ENCODE measurements at regions not wholly inside any gene's neighbourhood (a gene's known extent, or its start where the extent isn't known, plus 50 kb on each side); places are given as distances from the start of the nearest gene placed in this dataset.

GRCh38 chr6:138682704-138683527 lies 90.7 kb upstream of the CCDC28A start:
- no peak overlapping the region for H4K12ac ChIP-seq (ENCODE audit: low read depth, low read length)
- H3K9ac ChIP-seq (ENCODE audit: low read length): peak overlapping the region; percentile 16
- H3K27ac ChIP-seq (ENCODE audit: low read depth, low read length): no peak overlapping the region
- H3K18ac ChIP-seq (ENCODE audit: low read length): no peak overlapping the region
- H2BK12ac ChIP-seq (ENCODE audit: low read length): no peak overlapping the region
- peaks cover 5% of the 10 kb centered on the region for H3K79me2 ChIP-seq (ENCODE audit: control insufficient read depth, insufficient read depth, low read length, poor library complexity)
- H3K27me3 ChIP-seq (ENCODE audit: insufficient read depth, low read length): no peaks in the 10 kb centered on the region
- no peak overlapping the region for H3K23ac ChIP-seq (ENCODE audit: low read length)
- no peak overlapping the region for H4K91ac ChIP-seq (ENCODE audit: low read depth, low read length)
- no peak overlapping the region for H4K8ac ChIP-seq (ENCODE audit: low read depth, low read length)
- H2AFZ ChIP-seq (ENCODE audit: insufficient read depth, low read length, poor library complexity): no peak overlapping the region
- H3K36me3 ChIP-seq (ENCODE audit: control insufficient read depth in 1 of 2, insufficient read depth in 2 of 2, low read length in 2 of 2): peaks cover 2 to 9% of the 10 kb centered on the region in 2 experiments
- H3K4me1 ChIP-seq (ENCODE audit: control insufficient read depth in 1 of 2, insufficient read depth in 2 of 2, low read length in 2 of 2): peaks cover 5 to 8% of the 10 kb centered on the region in 2 experiments
- no peak overlapping the region for H3K4me2 ChIP-seq (ENCODE audit: low read length)
- H2AK5ac ChIP-seq (ENCODE audit: low read length): no peak overlapping the region
- no peak overlapping the region for H2BK120ac ChIP-seq (ENCODE audit: insufficient read depth, low read length, poor library complexity)
- no peaks in the 10 kb centered on the region for H3K9me3 ChIP-seq (ENCODE audit: insufficient read depth, low read depth, low read length)
- H2BK5ac ChIP-seq (ENCODE audit: low read depth, low read length, poor library complexity): no peak overlapping the region
- WGBS (ENCODE audit: extremely low coverage, insufficient coverage, insufficient read length): no CpG with 5 or more reads among the region's 26 CpGs
- H3K14ac ChIP-seq (ENCODE audit: low read length): peak overlapping the region; percentile 7
- no peaks in the 10 kb centered on the region for H3K79me1 ChIP-seq (ENCODE audit: low read length)
- no peak overlapping the region for H3K4me3 ChIP-seq (ENCODE audit: low read depth, low read length)
- no peak for DNase-seq
- H3K4ac ChIP-seq (ENCODE audit: low read depth, low read length): peak overlapping the region; percentile 34

GRCh38 chr6:138685257-138685656 lies 88.3 kb upstream of the CCDC28A start:
- Histone ChIP-seq H4K91ac (ENCODE audit: low read depth, low read length) (no peak overlapping the region), H3K18ac (ENCODE audit: low read length) (no peak overlapping the region), H3K27ac (ENCODE audit: low read depth, low read length) (no peak overlapping the region), H3K79me1 (ENCODE audit: low read length) (no peaks in the 10 kb centered on the region), H3K27me3 (ENCODE audit: insufficient read depth, low read length) (no peaks in the 10 kb centered on the region), H3K79me2 (ENCODE audit: control insufficient read depth, insufficient read depth, low read length, poor library complexity) (peaks cover 5% of the 10 kb centered on the region), H3K4me3 (ENCODE audit: low read depth, low read length) (no peak overlapping the region), H2BK5ac (ENCODE audit: low read depth, low read length, poor library complexity) (no peak overlapping the region), H3K9ac (ENCODE audit: low read length) (no peak overlapping the region), H3K14ac (ENCODE audit: low read length) (no peak overlapping the region), H3K36me3 (ENCODE audit: control insufficient read depth in 1 of 2, insufficient read depth in 2 of 2, low read length in 2 of 2) (peaks cover 2 to 9% of the 10 kb centered on the region in 2 experiments), H2AK5ac (ENCODE audit: low read length) (no peak overlapping the region), H4K8ac (ENCODE audit: low read depth, low read length) (no peak overlapping the region), H3K23ac (ENCODE audit: low read length) (no peak overlapping the region), H2BK120ac (ENCODE audit: insufficient read depth, low read length, poor library complexity) (no peak overlapping the region), H3K4ac (ENCODE audit: low read depth, low read length) (no peak overlapping the region), H3K4me2 (ENCODE audit: low read length) (no peak overlapping the region), H2AFZ (ENCODE audit: insufficient read depth, low read length, poor library complexity) (no peak overlapping the region), H4K12ac (ENCODE audit: low read depth, low read length) (no peak overlapping the region), H2BK12ac (ENCODE audit: low read length) (no peak overlapping the region), H3K4me1 (ENCODE audit: control insufficient read depth in 1 of 2, insufficient read depth in 2 of 2, low read length in 2 of 2) (peaks cover 8 to 12% of the 10 kb centered on the region in 2 experiments), H3K9me3 (ENCODE audit: insufficient read depth, low read depth, low read length) (no peaks in the 10 kb centered on the region)
- WGBS (ENCODE audit: extremely low coverage, insufficient coverage, insufficient read length): no CpG with 5 or more reads among the region's 2 CpGs
- DNase-seq: no peak

- Histone ChIP-seq H2AFZ (ENCODE audit: insufficient read depth, low read length, poor library complexity) (no peak overlapping the region), H3K79me1 (ENCODE audit: low read length) (no peaks in the 10 kb centered on the region), H3K4me3 (ENCODE audit: low read depth, low read length) (no peak overlapping the region), H3K4ac (ENCODE audit: low read depth, low read length) (no peak overlapping the region), H3K4me1 (ENCODE audit: control insufficient read depth in 1 of 2, insufficient read depth in 2 of 2, low read length in 2 of 2) (peaks cover 11 to 14% of the 10 kb centered on the region in 2 experiments), H3K18ac (ENCODE audit: low read length) (no peak overlapping the region), H3K4me2 (ENCODE audit: low read length) (no peak overlapping the region), H4K91ac (ENCODE audit: low read depth, low read length) (no peak overlapping the region), H4K8ac (ENCODE audit: low read depth, low read length) (no peak overlapping the region), H2AK5ac (ENCODE audit: low read length) (no peak overlapping the region), H3K23ac (ENCODE audit: low read length) (no peak overlapping the region), H3K79me2 (ENCODE audit: control insufficient read depth, insufficient read depth, low read length, poor library complexity) (peaks cover 2% of the 10 kb centered on the region), H2BK12ac (ENCODE audit: low read length) (no peak overlapping the region), H2BK5ac (ENCODE audit: low read depth, low read length, poor library complexity) (no peak overlapping the region), H4K12ac (ENCODE audit: low read depth, low read length) (no peak overlapping the region), H3K9ac (ENCODE audit: low read length) (no peak overlapping the region), H2BK120ac (ENCODE audit: insufficient read depth, low read length, poor library complexity) (no peak overlapping the region), H3K14ac (ENCODE audit: low read length) (no peak overlapping the region), H3K27me3 (ENCODE audit: insufficient read depth, low read length) (no peaks in the 10 kb centered on the region), H3K9me3 (ENCODE audit: insufficient read depth, low read depth, low read length) (no peaks in the 10 kb centered on the region), H3K27ac (ENCODE audit: low read depth, low read length) (no peak overlapping the region), H3K36me3 (ENCODE audit: control insufficient read depth in 1 of 2, insufficient read depth in 2 of 2, low read length in 2 of 2) (peaks cover 2 to 9% of the 10 kb centered on the region in 2 experiments)
- DNase-seq: no peak
Measured at GRCh38 chr6:138685781-138686180, 87.8 kb upstream of the CCDC28A start.

GRCh38 chr6:138688580-138688979 lies 85.0 kb upstream of the CCDC28A start:
- no peaks in the 10 kb centered on the region for H3K9me3 ChIP-seq (ENCODE audit: insufficient read depth, low read depth, low read length)
- no peak overlapping the region for H4K8ac ChIP-seq (ENCODE audit: low read depth, low read length)
- no peak overlapping the region for H3K27ac ChIP-seq (ENCODE audit: low read depth, low read length)
- H2AK5ac ChIP-seq (ENCODE audit: low read length): no peak overlapping the region
- peaks cover 16% of the 10 kb centered on the region for H3K79me1 ChIP-seq (ENCODE audit: low read length)
- no peak overlapping the region for H3K18ac ChIP-seq (ENCODE audit: low read length)
- H3K4me3 ChIP-seq (ENCODE audit: low read depth, low read length): no peak overlapping the region
- no peaks in the 10 kb centered on the region for H3K27me3 ChIP-seq (ENCODE audit: insufficient read depth, low read length)
- H3K36me3 ChIP-seq (ENCODE audit: control insufficient read depth in 1 of 2, insufficient read depth in 2 of 2, low read length in 2 of 2): peaks cover 2% of the 10 kb centered on the region in 2 experiments
- no peak overlapping the region for H3K23ac ChIP-seq (ENCODE audit: low read length)
- H3K4me1 ChIP-seq (ENCODE audit: control insufficient read depth in 1 of 2, insufficient read depth in 2 of 2, low read length in 2 of 2): peaks cover 6% of the 10 kb centered on the region in 2 experiments
- no peak overlapping the region for H3K9ac ChIP-seq (ENCODE audit: low read length)
- H3K79me2 ChIP-seq (ENCODE audit: control insufficient read depth, insufficient read depth, low read length, poor library complexity): peaks cover 13% of the 10 kb centered on the region
- no peak for DNase-seq
- H4K12ac ChIP-seq (ENCODE audit: low read depth, low read length): no peak overlapping the region
- H3K4me2 ChIP-seq (ENCODE audit: low read length): no peak overlapping the region
- no peak overlapping the region for H2BK5ac ChIP-seq (ENCODE audit: low read depth, low read length, poor library complexity)
- H3K14ac ChIP-seq (ENCODE audit: low read length): no peak overlapping the region
- H2AFZ ChIP-seq (ENCODE audit: insufficient read depth, low read length, poor library complexity): no peak overlapping the region
- no peak overlapping the region for H2BK12ac ChIP-seq (ENCODE audit: low read length)
- WGBS (ENCODE audit: extremely low coverage, insufficient coverage, insufficient read length): no CpG with 5 or more reads among the region's 4 CpGs
- H2BK120ac ChIP-seq (ENCODE audit: insufficient read depth, low read length, poor library complexity): no peak overlapping the region
- no peak overlapping the region for H3K4ac ChIP-seq (ENCODE audit: low read depth, low read length)
- H4K91ac ChIP-seq (ENCODE audit: low read depth, low read length): no peak overlapping the region
